Neural progenitor cell (in vitro differentiated cells): ENCODE measurements at regions not wholly inside any gene's neighbourhood (a gene's known extent, or its start where the extent isn't known, plus 50 kb on each side); places are given as distances from the start of the nearest gene placed in this dataset.

Experiments
- DNase-seq: peaks from one replicate; pipeline ENCODE4 v3.0.0-alpha.2; 2016; ENCODE audit warnings: low spot score
- H2AFZ ChIP-seq: fragments of 200-600 bp; sonication (generic); replicated peaks from 2 replicates; pipeline ENCODE4 v1.6.1; 2016; ENCODE audit warnings: antibody characterized with exemption
- H3F3A ChIP-seq: fragments of 200-600 bp; sonication (generic); 2 replicates; pipeline ENCODE4 v1.6.1; 2016; ENCODE audit warnings: antibody characterized with exemption, low read depth
- H3K27ac ChIP-seq: fragments of 200-600 bp; sonication (generic); 2 replicates; pipeline ENCODE4 v1.5.1; 2016; ENCODE audit warnings: mild to moderate bottlenecking
- H3K27me3 ChIP-seq: fragments of 200-600 bp; sonication (generic); 2 replicates; pipeline ENCODE4 v1.6.1; 2016; ENCODE audit warnings: mild to moderate bottlenecking, moderate library complexity
- H3K36me3 ChIP-seq: fragments of 200-600 bp; sonication (generic); 2 replicates; pipeline ENCODE4 v1.5.1; 2016
- H3K4me1 ChIP-seq: fragments of 200-600 bp; sonication (generic); 2 replicates; pipeline ENCODE4 v1.6.1; 2016; ENCODE audit warnings: mixed run types
- H3K4me2 ChIP-seq: fragments of 200-600 bp; sonication (generic); 2 replicates; pipeline ENCODE4 v1.6.1; 2016
- H3K4me3 ChIP-seq: fragments of 200-600 bp; sonication (generic); 2 replicates; pipeline ENCODE4 v1.5.1; 2016
- H3K79me2 ChIP-seq: fragments of 200-600 bp; sonication (generic); 2 replicates; pipeline ENCODE4 v1.6.1; 2016; ENCODE audit warnings: low read depth
- H3K9ac ChIP-seq: fragments of 200-600 bp; sonication (generic); 2 replicates; pipeline ENCODE4 v1.6.1; 2016
- H3K9me3 ChIP-seq: fragments of 200-600 bp; sonication (generic); 2 replicates; pipeline ENCODE4 v1.5.1; 2016; ENCODE audit warnings: low read depth
- H4K20me1 ChIP-seq: fragments of 200-600 bp; sonication (generic); 2 replicates; pipeline ENCODE4 v1.6.1; 2016; ENCODE audit warnings: low read depth
- H3K27ac Mint-ChIP-seq: 3 replicates; pipeline ENCODE4 v1.8.0; 2021; ENCODE audit warnings: mixed read lengths
- H3K27me3 Mint-ChIP-seq: 2 replicates; pipeline ENCODE4 v1.8.0; 2022; ENCODE audit warnings: low read depth, mild to moderate bottlenecking, inconsistent platforms, moderate library complexity, mixed read lengths; ENCODE audit not compliant: insufficient read depth
- H3K36me3 Mint-ChIP-seq: 3 replicates; pipeline ENCODE4 v1.8.0; 2021; ENCODE audit warnings: mixed read lengths
- H3K4me1 Mint-ChIP-seq: 3 replicates; pipeline ENCODE4 v1.8.0; 2021; ENCODE audit warnings: mixed read lengths
- H3K4me3 Mint-ChIP-seq: 3 replicates; pipeline ENCODE4 v1.8.0; 2021; ENCODE audit warnings: mild to moderate bottlenecking, moderate library complexity, mixed read lengths
- H3K9me3 Mint-ChIP-seq: 3 replicates; pipeline ENCODE4 v1.8.0; 2020; ENCODE audit warnings: mixed read lengths
- CTCF ChIP-seq: fragments of 200-600 bp; sonication (generic); IDR thresholded peaks from 2 replicates; pipeline ENCODE4 v1.5.1; 2017; ENCODE audit warnings: antibody characterized with exemption, mild to moderate bottlenecking
- EZH2 ChIP-seq: fragments of 200-600 bp; sonication (generic); IDR thresholded peaks from 2 replicates; pipeline ENCODE4 v1.6.1; 2017; ENCODE audit warnings: antibody characterized with exemption, mild to moderate bottlenecking, moderate library complexity
- EZH2phosphoT487 ChIP-seq: fragments of 200-600 bp; sonication (generic); IDR thresholded peaks from 2 replicates; pipeline ENCODE4 v1.6.1; 2017; ENCODE audit warnings: antibody characterized with exemption

DNA sequence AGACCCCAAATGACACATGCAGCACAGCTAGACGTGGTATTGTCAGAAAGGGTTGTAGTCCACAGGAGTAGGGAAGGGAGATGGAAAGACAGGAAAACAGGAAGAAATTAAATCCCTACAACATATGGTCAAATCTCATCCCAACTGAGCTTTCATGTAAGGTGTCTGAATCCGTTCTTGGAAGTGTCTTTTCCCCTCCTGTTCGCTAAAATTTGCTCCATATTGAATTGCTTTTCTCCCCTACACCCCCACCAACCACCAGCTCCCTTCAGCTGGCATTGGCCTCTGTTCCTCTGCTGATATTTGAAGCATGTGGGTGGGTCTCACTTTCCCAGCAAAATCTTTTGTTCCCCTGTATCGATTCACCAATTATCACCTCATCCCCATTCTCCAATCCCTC, 376.2 kb upstream of the WWC1 start:
- DNase-seq, result no peak
- Histone ChIP-seq H3K27me3 (no peaks in the 10 kb centered on the region), H2AFZ (no peak overlapping the region), H3K9me3 (no peaks in the 10 kb centered on the region), H3K79me2 (no peaks in the 10 kb centered on the region), H3K4me3 (no peak overlapping the region), H3F3A (no peaks in the 10 kb centered on the region), H3K9ac (no peak overlapping the region), H3K4me2 (no peak overlapping the region), H3K36me3 (no peaks in the 10 kb centered on the region), H3K27ac (no peak overlapping the region), H3K4me1 (peaks cover 30% of the 10 kb centered on the region), H4K20me1 (no peaks in the 10 kb centered on the region)
- TF ChIP-seq EZH2phosphoT487 (no peak), CTCF (no peak), EZH2 (no peak)
- peaks cover 63% of the 10 kb centered on the region for H3K4me1 Mint-ChIP-seq
- peaks cover 6% of the 10 kb centered on the region for H3K27me3 Mint-ChIP-seq
- H3K4me3 Mint-ChIP-seq, result no peak overlapping the region
- H3K27ac Mint-ChIP-seq, result peak overlapping the region; percentile 42
- H3K36me3 Mint-ChIP-seq, result peaks cover 18% of the 10 kb centered on the region
- peaks cover 19% of the 10 kb centered on the region for H3K9me3 Mint-ChIP-seq

DNA sequence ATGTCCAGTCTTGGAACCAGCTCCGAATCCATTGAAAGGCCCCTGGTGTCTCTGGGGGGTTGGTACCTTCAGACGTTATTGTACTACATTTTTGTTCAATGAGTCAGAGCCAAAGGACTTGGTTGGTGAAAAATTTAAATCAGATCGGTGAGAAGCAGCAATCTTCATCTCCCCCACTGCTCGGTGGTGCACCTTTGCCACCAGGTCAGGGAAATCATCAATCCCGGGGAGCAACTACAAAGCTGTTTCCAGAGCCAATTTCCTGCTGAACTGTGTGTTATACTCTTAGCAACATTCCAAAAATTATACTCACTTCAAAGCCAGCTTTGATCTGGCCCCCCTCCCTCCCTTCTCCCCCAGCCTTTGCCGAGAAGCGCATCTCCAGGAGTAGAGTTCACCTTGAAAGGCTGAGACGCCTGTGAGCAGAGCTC, 375.2 kb upstream of the WWC1 start:
- no peaks in the 10 kb centered on the region for H3K36me3 ChIP-seq
- Mint-ChIP-seq H3K9me3 (peaks cover 15% of the 10 kb centered on the region), H3K4me3 (no peak overlapping the region), H3K4me1 (peaks cover 63% of the 10 kb centered on the region), H3K27me3 (peaks cover 6% of the 10 kb centered on the region), H3K36me3 (peaks cover 12% of the 10 kb centered on the region), H3K27ac (peak overlapping the region; percentile 92)
- H3K27ac ChIP-seq, result no peak overlapping the region
- no peak overlapping the region for H3K4me2 ChIP-seq
- peaks cover 30% of the 10 kb centered on the region for H3K4me1 ChIP-seq
- no peak overlapping the region for H3K9ac ChIP-seq
- no peak for DNase-seq
- H3K27me3 ChIP-seq, result no peaks in the 10 kb centered on the region
- H3K79me2 ChIP-seq, result no peaks in the 10 kb centered on the region
- no peak overlapping the region for H3K4me3 ChIP-seq
- no peak for TF ChIP-seq CTCF
- no peaks in the 10 kb centered on the region for H3K9me3 ChIP-seq
- H3F3A ChIP-seq, result no peaks in the 10 kb centered on the region
- peak overlapping the region; percentile 30 for H2AFZ ChIP-seq
- no peaks in the 10 kb centered on the region for H4K20me1 ChIP-seq

DNA sequence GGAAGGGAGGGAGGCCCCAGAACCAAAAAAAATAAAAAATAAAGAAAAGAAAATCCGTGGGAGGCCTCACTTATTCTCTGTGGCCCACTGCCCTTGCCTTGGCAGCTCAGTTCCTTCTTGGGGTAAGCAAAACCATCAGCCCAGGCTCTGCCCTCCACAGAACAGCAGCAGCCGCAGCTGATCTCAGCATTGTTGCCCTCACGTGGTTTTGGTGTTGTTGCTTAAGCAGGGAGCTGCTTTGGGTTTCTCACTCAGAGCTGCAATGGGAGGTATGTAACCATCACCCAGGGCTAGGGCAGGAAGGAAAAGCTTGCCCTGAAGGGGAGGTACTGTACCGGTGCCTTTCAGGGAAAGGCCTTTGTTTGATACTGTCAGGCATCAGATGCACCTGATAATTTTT, 374.7 kb upstream of the WWC1 start:
- peaks cover 63% of the 10 kb centered on the region for H3K4me1 Mint-ChIP-seq
- H2AFZ ChIP-seq, result peak overlapping the region; percentile 30
- peak; percentile 20 for DNase-seq
- H3K9me3 ChIP-seq, result no peaks in the 10 kb centered on the region
- peaks cover 12% of the 10 kb centered on the region for H3K36me3 Mint-ChIP-seq
- peak overlapping the region; percentile 92 for H3K27ac Mint-ChIP-seq
- no peaks in the 10 kb centered on the region for H3K27me3 ChIP-seq
- peaks cover 15% of the 10 kb centered on the region for H3K9me3 Mint-ChIP-seq
- H3K4me3 Mint-ChIP-seq, result peak overlapping the region; percentile 19
- H4K20me1 ChIP-seq, result no peaks in the 10 kb centered on the region
- H3K27ac ChIP-seq, result no peak overlapping the region
- no peak for TF ChIP-seq EZH2phosphoT487
- no peak for TF ChIP-seq EZH2
- H3K9ac ChIP-seq, result no peak overlapping the region
- peaks cover 6% of the 10 kb centered on the region for H3K27me3 Mint-ChIP-seq
- no peak overlapping the region for H3K4me2 ChIP-seq
- no peak overlapping the region for H3K4me3 ChIP-seq
- no peaks in the 10 kb centered on the region for H3F3A ChIP-seq
- H3K79me2 ChIP-seq, result no peaks in the 10 kb centered on the region
- peaks cover 30% of the 10 kb centered on the region for H3K4me1 ChIP-seq
- H3K36me3 ChIP-seq, result no peaks in the 10 kb centered on the region

DNA sequence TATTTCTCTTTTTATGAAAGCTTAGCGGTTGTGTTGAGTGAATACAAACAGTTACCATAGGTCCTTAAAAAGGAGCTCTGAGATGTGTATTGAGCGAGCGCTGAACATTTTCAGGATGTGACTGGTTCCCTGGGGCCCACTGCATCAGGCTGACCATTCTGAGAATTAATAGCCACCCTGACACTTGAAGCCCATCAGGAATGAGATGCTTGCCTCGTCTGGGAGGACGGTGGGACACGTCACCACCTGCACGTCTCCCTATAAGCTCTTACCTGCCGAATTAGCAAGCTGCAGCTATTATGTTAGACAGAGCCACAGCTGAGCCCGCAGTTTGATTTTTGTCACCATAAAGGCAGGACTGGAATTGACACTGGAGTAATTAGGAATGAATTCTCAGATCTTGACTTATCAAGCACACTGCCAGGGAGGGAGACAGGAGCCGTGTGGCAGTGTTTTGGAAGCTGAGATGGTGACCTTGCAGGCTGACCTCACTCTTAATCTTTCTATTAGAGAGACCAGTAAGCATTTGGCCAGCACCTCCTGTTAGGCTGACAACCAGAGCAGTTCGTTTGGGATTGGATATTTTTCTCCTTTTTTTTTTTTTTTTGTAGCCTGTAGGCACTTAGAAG, 373.1 kb upstream of the WWC1 start:
- Histone ChIP-seq H3F3A (no peaks in the 10 kb centered on the region), H3K4me1 (peaks cover 30% of the 10 kb centered on the region), H3K4me2 (peak overlapping the region; percentile 11), H3K27me3 (no peaks in the 10 kb centered on the region), H3K27ac (no peak overlapping the region), H4K20me1 (no peaks in the 10 kb centered on the region), H3K36me3 (no peaks in the 10 kb centered on the region), H3K4me3 (no peak overlapping the region), H3K9me3 (no peaks in the 10 kb centered on the region), H2AFZ (no peak overlapping the region), H3K9ac (no peak overlapping the region), H3K79me2 (no peaks in the 10 kb centered on the region)
- Mint-ChIP-seq H3K4me3 (peak overlapping the region; percentile 4), H3K36me3 (peaks cover 9% of the 10 kb centered on the region), H3K27ac (peak overlapping the region; percentile 61), H3K27me3 (peaks cover 6% of the 10 kb centered on the region), H3K9me3 (peaks cover 13% of the 10 kb centered on the region), H3K4me1 (peaks cover 52% of the 10 kb centered on the region)
- TF ChIP-seq CTCF (no peak), EZH2phosphoT487 (no peak), EZH2 (no peak)
- no peak for DNase-seq
